AG04449 (cell line): ENCODE measurements at regions not wholly inside any gene's neighbourhood (a gene's known extent, or its start where the extent isn't known, plus 50 kb on each side); places are given as distances from the start of the nearest gene placed in this dataset.

Source experiments
- CTCF ChIA-PET: fragments of 350-600 bp; formaldehyde crosslinking; extraction: SDS; loops from one replicate; lab custom pipeline; 2021; ENCODE audit warnings: antibody characterized with exemption; lab: Yijun Ruan, JAX
- POLR2A ChIA-PET: fragments of 400-600, 350-600 bp; formaldehyde crosslinking; extraction: SDS; loops from one replicate; lab custom pipeline; 2020; ENCODE audit warnings: antibody characterized with exemption, inconsistent platforms; lab: Yijun Ruan, JAX
- DNase-seq: peaks from one replicate; pipeline ENCODE4 v3.0.0-alpha.2; 2010; ENCODE audit warnings: low read depth, low spot score
- H3K4me3 ChIP-seq: 2 replicates; pipeline ENCODE4 v1.5.1; 2011; ENCODE audit warnings: low read depth, mild to moderate bottlenecking, control low read depth, low read length
- CTCF ChIP-seq: IDR thresholded peaks from one replicate; pipeline ENCODE4 v1.5.1; 2011; ENCODE audit warnings: mild to moderate bottlenecking, moderate library complexity, low read length, control low read depth, inconsistent platforms; ENCODE audit not compliant: insufficient read depth; ENCODE audit errors: missing control alignments

DNA sequence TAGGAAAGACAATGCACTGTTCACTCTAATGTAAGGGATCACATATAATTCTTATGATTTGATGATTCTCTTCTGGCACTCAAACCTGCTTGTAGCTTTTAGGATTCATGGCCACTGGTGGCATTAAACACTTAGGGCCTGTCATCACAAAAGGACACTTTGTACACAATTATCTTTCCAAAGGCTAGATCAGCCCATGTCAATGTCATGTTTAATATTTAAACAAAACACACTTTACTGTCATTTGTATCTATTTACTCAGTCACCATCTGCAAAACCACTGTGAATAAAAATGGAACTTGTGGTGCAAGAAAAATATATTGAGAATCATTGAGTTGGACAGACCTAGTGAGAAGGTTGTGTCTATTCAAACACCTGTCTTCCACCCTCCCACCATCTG, 83.6 kb upstream of the TTC29 start:
- no peak for DNase-seq
- no peak overlapping the region for H3K4me3 ChIP-seq
- CTCF ChIA-PET: interaction anchor here (1.8 kb wide), 1 partner anchor 9 kb away, joined by 6 read pairs; no protein-coding TSS in a partner anchor
- POLR2A ChIA-PET: no interaction called here
- TF ChIP-seq CTCF: no peak

DNA sequence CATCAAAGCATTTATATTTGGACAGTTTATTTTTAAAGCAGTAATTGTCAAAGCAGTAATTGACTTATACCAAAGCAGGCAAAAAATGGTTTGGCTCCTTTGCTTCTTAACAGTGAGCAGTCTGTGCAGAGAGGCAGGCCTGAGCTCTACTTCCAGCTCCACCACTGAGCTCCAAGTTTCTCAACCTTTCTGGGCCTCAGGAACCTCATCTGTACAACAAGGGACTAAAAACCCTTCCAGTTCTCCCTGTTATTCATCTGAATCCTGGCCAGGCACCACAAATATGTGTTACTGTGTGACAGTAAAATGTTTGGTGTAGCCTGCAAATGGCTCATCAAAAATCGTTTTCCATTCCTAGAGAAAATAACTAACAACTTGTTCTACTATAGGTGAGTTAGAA, 88.7 kb upstream of the TTC29 start:
- CTCF ChIA-PET: interaction anchor here (0.6 to 0.8 kb wide), 2 partner anchors 10 to 21 kb away, joined by 3 read pairs; no protein-coding TSS in a partner anchor
- DNase-seq: no peak
- POLR2A ChIA-PET: no interaction called here
- TF ChIP-seq CTCF: no peak
- H3K4me3 ChIP-seq: no peak overlapping the region

DNA sequence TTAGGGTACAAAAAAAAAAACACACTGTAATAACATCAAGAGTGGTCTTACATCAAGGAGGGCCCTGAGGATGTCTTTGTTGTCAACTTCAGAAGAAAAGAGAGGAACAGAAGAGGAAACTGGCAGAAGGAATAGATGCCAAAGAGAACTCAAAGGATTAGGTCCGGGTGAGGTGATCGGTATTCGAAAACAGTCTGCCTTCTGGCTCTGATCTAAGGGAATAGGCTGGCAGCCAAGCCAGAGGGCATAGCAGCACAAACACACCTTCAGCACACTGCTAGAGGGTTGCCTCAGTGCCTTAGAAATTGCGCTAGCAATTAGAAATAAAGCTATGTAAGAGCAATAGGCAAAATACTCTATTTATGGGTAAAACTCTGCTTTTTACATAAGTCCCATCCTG, 91.4 kb upstream of the TTC29 start:
- ChIA-PET CTCF (interaction anchor here (0.9 kb wide), 1 partner anchor 60 kb away, joined by 3 read pairs; no protein-coding TSS in a partner anchor), POLR2A (no interaction called here)

GRCh38 chr4:147039976-147040575, 94.4 kb upstream of the TTC29 start:
- no peak for DNase-seq
- no peak for TF ChIP-seq CTCF
- ChIA-PET CTCF (interaction anchor here (1.2 kb wide), 1 partner anchor 21 kb away, joined by 4 read pairs; no protein-coding TSS in a partner anchor), POLR2A (no interaction called here)
- H3K4me3 ChIP-seq: no peak overlapping the region

More for the DNA sequence above, 91.4 kb upstream of the TTC29 start:
- TF ChIP-seq CTCF: no peak
- H3K4me3 ChIP-seq: no peak overlapping the region
- no peak for DNase-seq

DNA sequence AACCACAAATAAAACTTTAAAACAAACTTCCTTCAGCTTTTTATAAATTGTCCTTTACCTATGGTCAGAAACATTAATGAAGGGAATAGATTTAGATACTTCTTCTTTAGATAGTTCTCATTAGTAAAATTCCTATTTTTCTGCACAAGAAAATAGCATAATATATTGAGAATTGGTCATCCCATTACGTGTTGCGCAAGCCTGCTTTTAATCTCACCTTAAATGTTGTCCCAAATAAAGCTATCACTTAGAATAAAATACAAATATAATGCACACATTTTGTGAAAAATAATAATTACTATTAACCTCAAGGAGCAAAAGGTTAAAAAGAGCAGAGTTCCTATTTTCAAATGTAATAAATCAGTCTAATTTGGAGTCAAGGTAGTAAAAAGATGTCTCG, 95.2 kb upstream of the TTC29 start:
- no peak for TF ChIP-seq CTCF
- POLR2A ChIA-PET: no interaction called here
- H3K4me3 ChIP-seq: no peak overlapping the region
- no peak for DNase-seq
- CTCF ChIA-PET: interaction anchor here (0.8 to 1.2 kb wide), 2 partner anchors 20 to 22 kb away, joined by 3 to 4 read pairs; no protein-coding TSS in a partner anchor

DNA sequence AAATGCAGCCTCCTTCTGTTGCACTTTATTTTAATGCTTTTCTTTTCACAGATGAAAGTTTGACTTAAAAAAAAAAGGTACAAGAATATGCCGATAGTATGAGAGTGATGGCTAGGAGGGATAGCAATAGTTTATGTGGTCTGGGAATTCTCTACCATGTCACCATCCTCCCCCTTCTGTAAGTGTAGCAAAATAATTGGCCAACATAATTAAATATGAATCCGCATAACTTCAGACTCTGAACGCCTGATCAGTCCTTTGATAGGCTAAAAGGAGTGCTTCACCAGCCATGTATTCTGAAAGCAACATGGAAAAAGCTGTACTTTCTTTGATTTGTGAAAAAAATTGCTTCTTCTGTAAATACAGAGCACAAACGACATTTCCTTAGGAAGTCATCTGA, 95.7 kb upstream of the TTC29 start:
- ChIA-PET CTCF (interaction anchor here (0.7 to 0.8 kb wide), 2 partner anchors 21 to 23 kb away, joined by 3 read pairs; no protein-coding TSS in a partner anchor), POLR2A (no interaction called here)
- TF ChIP-seq CTCF: no peak
- no peak overlapping the region for H3K4me3 ChIP-seq
- DNase-seq: no peak
